KMS-11 (cell line): ENCODE measurements at regions not wholly inside any gene's neighbourhood (a gene's known extent, or its start where the extent isn't known, plus 50 kb on each side); places are given as distances from the start of the nearest gene placed in this dataset.
"Not testable (repeated sequence)": the region's sequence is repeated elsewhere in the genome, so short reads cannot be mapped to it uniquely, and the experiment has no call there.

Experiments used
- H2AFZ ChIP-seq: fragments of 200-600 bp; sonication (generic); 2 replicates; pipeline ENCODE4 v1.6.1; 2016; ENCODE audit warnings: antibody characterized with exemption, mixed run types, low read depth
- H3K27ac ChIP-seq: fragments of 200-600 bp; sonication (generic); 2 replicates; pipeline ENCODE4 v1.6.1; 2016; ENCODE audit warnings: mild to moderate bottlenecking, mixed run types
- H3K27me3 ChIP-seq: fragments of 200-600 bp; sonication (generic); 2 replicates; pipeline ENCODE4 v1.6.1; 2017; ENCODE audit warnings: mild to moderate bottlenecking, low read depth, mixed run types, moderate library complexity; ENCODE audit not compliant: insufficient read depth
- H3K36me3 ChIP-seq: fragments of 200-600 bp; sonication (generic); 2 replicates; pipeline ENCODE4 v1.6.1; 2017; ENCODE audit warnings: mild to moderate bottlenecking, mixed run types; ENCODE audit not compliant: insufficient read depth
- H3K4me1 ChIP-seq: fragments of 200-600 bp; sonication (generic); 2 replicates; pipeline ENCODE4 v1.6.1; 2016; ENCODE audit warnings: mild to moderate bottlenecking, low read depth, mixed run types; ENCODE audit not compliant: poor library complexity, severe bottlenecking
- H3K4me2 ChIP-seq: fragments of 200-600 bp; sonication (generic); 2 replicates; pipeline ENCODE4 v1.7.0; 2016; ENCODE audit warnings: mild to moderate bottlenecking, mixed run types
- H3K4me3 ChIP-seq: fragments of 200-600 bp; sonication (generic); IDR thresholded peaks from 2 replicates; pipeline ENCODE4 v1.6.1; 2017; ENCODE audit warnings: low read depth, low read length, mixed read lengths; ENCODE audit not compliant: insufficient read depth
- H3K79me2 ChIP-seq: fragments of 200-600 bp; sonication (generic); 2 replicates; pipeline ENCODE4 v1.6.1; 2016; ENCODE audit warnings: low read depth, mixed run types; ENCODE audit not compliant: insufficient read depth
- H3K9ac ChIP-seq: fragments of 200-600 bp; sonication (generic); 2 replicates; pipeline ENCODE4 v1.6.1; 2016; ENCODE audit warnings: mild to moderate bottlenecking, mixed run types
- H4K20me1 ChIP-seq: fragments of 200-600 bp; sonication (generic); 2 replicates; pipeline ENCODE4 v1.6.1; 2016; ENCODE audit warnings: mild to moderate bottlenecking, mixed run types; ENCODE audit not compliant: insufficient read depth
- CTCF ChIP-seq: fragments of 200-600 bp; sonication (generic); conservative IDR thresholded peaks from 2 replicates; pipeline ENCODE4 v1.6.1; 2017; ENCODE audit warnings: low read depth, mild to moderate bottlenecking, antibody characterized with exemption, low read length, moderate library complexity, mixed read lengths

DNA sequence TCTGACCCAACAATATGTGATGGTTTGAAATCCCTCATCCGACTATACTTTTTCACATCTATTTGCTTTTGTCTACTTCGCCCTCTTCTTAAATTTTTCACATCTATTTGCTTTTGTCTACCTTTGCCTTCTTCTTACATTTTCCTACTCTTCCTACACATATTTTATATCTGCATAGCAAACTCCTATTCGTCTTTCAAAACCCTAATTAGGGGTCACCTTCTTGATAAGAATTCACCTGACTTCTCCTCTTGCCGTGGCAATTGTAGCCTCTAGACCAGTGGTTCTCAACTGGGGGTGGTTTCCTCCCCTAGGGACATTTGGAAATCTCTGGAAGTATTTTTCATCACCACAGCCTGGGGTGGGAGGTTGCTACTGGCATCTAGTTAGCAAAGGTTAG, 607.4 kb downstream of the NTRK3 start:
- no peak overlapping the region for H3K9ac ChIP-seq
- no peak overlapping the region for H2AFZ ChIP-seq
- H3K4me1 ChIP-seq = no peaks in the 10 kb centered on the region
- no peaks in the 10 kb centered on the region for H4K20me1 ChIP-seq
- no peak overlapping the region for H3K4me2 ChIP-seq
- H3K27ac ChIP-seq = no peak overlapping the region
- H3K4me3 ChIP-seq = no peak overlapping the region
- TF ChIP-seq CTCF = no peak
- no peaks in the 10 kb centered on the region for H3K27me3 ChIP-seq
- H3K36me3 ChIP-seq = no peaks in the 10 kb centered on the region
- H3K79me2 ChIP-seq = no peaks in the 10 kb centered on the region

GRCh38 chr15:87648278-87648677, 608.3 kb downstream of the NTRK3 start:
- no peak overlapping the region for H3K27ac ChIP-seq
- no peak overlapping the region for H3K9ac ChIP-seq
- no peaks in the 10 kb centered on the region for H3K36me3 ChIP-seq
- no peak overlapping the region for H3K4me2 ChIP-seq
- no peaks in the 10 kb centered on the region for H3K4me1 ChIP-seq
- no peak overlapping the region for H2AFZ ChIP-seq
- no peaks in the 10 kb centered on the region for H3K27me3 ChIP-seq
- no peaks in the 10 kb centered on the region for H3K79me2 ChIP-seq
- no peak overlapping the region for H3K4me3 ChIP-seq
- TF ChIP-seq CTCF = no peak
- no peaks in the 10 kb centered on the region for H4K20me1 ChIP-seq

DNA sequence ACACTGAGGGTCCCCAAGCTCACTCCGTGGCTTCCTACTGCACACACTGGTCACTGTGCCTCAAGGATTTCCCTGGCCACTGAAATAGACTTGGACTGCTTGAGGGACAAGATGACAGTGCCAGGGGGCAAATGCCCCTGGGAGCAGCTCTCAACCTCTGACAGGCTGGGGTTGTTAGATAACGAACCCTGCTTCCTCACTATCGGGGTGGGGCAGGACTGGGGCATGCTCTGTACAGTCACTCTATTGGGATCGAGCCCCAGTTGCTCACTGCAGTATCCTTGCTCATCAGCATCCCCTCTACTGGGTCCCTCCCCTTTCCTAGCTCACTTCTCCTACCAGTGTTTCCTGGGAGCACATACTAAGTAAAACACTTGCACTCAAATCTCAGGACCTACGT, 610.8 kb downstream of the NTRK3 start:
- Histone ChIP-seq H3K27ac (no peak overlapping the region), H3K9ac (no peak overlapping the region), H2AFZ (no peak overlapping the region), H3K4me1 (no peaks in the 10 kb centered on the region), H3K4me2 (no peak overlapping the region), H3K36me3 (no peaks in the 10 kb centered on the region), H3K27me3 (no peaks in the 10 kb centered on the region), H4K20me1 (no peaks in the 10 kb centered on the region), H3K79me2 (no peaks in the 10 kb centered on the region), H3K4me3 (no peak overlapping the region)
- no peak for TF ChIP-seq CTCF

GRCh38 chr15:87642997-87643396, 613.5 kb downstream of the NTRK3 start:
- not testable (repeated sequence) for H3K9ac ChIP-seq, H3K4me3 ChIP-seq, H3K27me3 ChIP-seq, H2AFZ ChIP-seq, H3K27ac ChIP-seq, H3K79me2 ChIP-seq, H4K20me1 ChIP-seq, H3K4me1 ChIP-seq, H3K36me3 ChIP-seq, H3K4me2 ChIP-seq

DNA sequence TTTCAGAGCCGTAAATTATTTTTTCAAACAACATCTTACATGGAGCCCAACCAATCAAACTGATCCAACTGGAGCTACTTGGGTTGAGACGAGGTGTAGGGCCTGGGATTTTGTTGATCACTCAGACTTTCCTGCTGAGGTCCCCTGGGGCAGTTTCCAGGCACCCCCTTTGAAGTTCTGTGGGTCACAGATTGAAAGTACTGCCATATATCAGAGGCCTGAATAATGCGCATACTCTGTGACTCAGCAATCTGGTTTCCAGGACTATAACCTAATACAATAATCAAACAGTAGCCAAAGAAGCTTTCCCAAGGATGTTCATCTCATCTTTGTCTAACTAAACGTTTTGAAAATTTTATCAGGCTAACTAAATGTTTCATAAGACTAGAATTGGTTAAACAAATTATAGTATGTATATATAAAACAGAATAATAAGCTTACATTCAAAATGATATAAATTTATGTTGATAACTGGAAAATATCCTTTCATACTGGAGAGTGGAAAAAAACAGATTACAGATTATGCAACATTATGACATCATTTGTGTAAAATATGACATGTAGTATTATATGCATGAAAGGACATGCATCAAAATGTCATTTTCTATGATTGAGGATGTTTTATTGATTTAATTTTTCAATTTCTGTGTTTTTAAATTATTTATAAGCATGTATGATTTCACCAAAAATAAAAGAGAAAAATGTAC, 617.1 kb downstream of the NTRK3 start:
- no peak for TF ChIP-seq CTCF
- H3K27ac ChIP-seq = no peak overlapping the region
- no peak overlapping the region for H2AFZ ChIP-seq
- H3K4me3 ChIP-seq = no peak overlapping the region
- H3K79me2 ChIP-seq = no peaks in the 10 kb centered on the region
- H3K9ac ChIP-seq = no peak overlapping the region
- no peaks in the 10 kb centered on the region for H3K4me1 ChIP-seq
- H3K27me3 ChIP-seq = no peaks in the 10 kb centered on the region
- H3K36me3 ChIP-seq = no peaks in the 10 kb centered on the region
- no peaks in the 10 kb centered on the region for H4K20me1 ChIP-seq
- H3K4me2 ChIP-seq = no peak overlapping the region
